Fibroblast of mammary gland (primary cell): ENCODE measurements at regions not wholly inside any gene's neighbourhood (a gene's known extent, or its start where the extent isn't known, plus 50 kb on each side); places are given as distances from the start of the nearest gene placed in this dataset.
"Not testable (repeated sequence)": the region's sequence is repeated elsewhere in the genome, so short reads cannot be mapped to it uniquely, and the experiment has no call there.

ENCODE experiments used
- DNase-seq: peaks from one replicate; pipeline ENCODE4 v3.0.0-alpha.2; 2010; ENCODE audit warnings: low read depth
- H3K4me3 ChIP-seq: 2 replicates; pipeline ENCODE4 v1.5.1; 2011; ENCODE audit warnings: low read depth, mild to moderate bottlenecking, low read length, moderate library complexity; ENCODE audit not compliant: control insufficient read depth
- CTCF ChIP-seq: conservative IDR thresholded peaks from 2 replicates; pipeline ENCODE4 v1.5.1; 2011; ENCODE audit warnings: low read depth, low read length, inconsistent platforms; ENCODE audit not compliant: control insufficient read depth, insufficient read depth

DNA sequence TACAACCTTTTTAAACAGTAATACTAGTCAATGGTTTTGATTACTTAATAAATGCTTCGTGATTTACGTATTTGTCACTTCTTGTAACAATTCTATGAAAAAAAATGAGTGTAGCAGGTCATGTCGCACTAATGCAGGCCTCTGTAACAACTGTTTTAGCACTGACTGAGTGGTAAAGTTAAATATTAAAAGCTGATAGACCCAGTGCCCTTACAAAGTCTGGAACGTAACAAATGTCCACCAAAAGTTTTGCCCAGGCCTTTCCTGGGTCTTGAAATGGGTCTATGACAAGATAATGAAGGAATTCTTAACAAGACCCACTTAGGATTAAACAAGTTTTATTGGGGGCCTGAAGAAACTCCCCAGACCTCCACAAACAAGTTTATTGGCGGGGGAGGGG is 304.6 kb upstream of the DEPDC1 start:
- DNase-seq, result no peak
- no peak overlapping the region for H3K4me3 ChIP-seq
- no peak for TF ChIP-seq CTCF

- no peak for TF ChIP-seq CTCF
- DNase-seq, result no peak
- H3K4me3 ChIP-seq, result no peak overlapping the region
Observed at GRCh38 chr1:68805097-68805641, 308.3 kb upstream of the DEPDC1 start.

- TF ChIP-seq CTCF, result no peak
- no peak overlapping the region for H3K4me3 ChIP-seq
- DNase-seq, result no peak
Observed at GRCh38 chr1:68808351-68808750, 311.5 kb upstream of the DEPDC1 start.

GRCh38 chr1:68811806-68812205 is 314.9 kb upstream of the DEPDC1 start:
- no peak for DNase-seq
- no peak for TF ChIP-seq CTCF
- H3K4me3 ChIP-seq, result no peak overlapping the region

GRCh38 chr1:68812333-68812732 is 315.5 kb upstream of the DEPDC1 start:
- no peak overlapping the region for H3K4me3 ChIP-seq
- no peak for TF ChIP-seq CTCF
- DNase-seq, result no peak

DNA sequence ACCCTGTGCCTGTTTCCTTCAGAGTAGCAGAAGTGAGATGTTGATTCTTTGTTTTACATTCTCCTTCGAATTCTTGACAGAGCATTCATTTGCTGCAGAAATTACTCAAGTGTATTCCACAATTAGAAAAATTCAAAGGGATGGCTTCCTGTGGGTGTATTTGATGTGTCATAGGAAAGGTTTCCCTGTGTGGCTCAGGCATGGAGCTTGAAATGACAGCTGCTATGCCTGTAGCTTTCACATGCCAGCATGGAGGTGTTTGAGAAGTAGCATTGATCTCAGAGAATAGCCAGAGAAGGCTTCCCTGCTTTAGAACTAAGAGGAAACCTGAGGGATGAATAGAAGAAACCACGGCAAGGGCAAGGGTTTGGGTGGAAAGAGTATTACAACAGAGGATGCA is 317.2 kb upstream of the DEPDC1 start:
- DNase-seq, result no peak
- no peak overlapping the region for H3K4me3 ChIP-seq
- TF ChIP-seq CTCF, result no peak

DNA sequence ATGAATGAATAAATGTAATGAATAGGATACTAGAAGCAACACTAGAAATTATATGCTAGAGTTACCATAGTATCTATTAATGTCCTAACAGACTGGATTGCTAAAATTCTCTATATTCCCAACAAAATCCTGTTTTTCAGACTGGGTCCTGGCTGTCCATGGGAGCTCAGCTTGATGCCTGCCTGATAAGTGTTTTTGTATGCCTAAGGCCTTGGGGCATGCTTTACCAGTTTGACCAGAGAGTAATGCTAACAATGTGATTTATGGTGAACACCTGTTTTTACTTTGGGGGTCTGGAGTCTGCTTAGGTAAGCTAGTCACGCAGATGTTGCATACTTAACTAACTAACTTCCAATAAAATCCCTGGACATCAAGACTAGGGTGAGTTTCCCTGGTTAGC is 318.8 kb upstream of the DEPDC1 start:
- TF ChIP-seq CTCF, result no peak
- no peak overlapping the region for H3K4me3 ChIP-seq
- no peak for DNase-seq

- H3K4me3 ChIP-seq, DNase-seq: not testable (repeated sequence)
Observed at GRCh38 chr1:68817505-68818210, 320.8 kb upstream of the DEPDC1 start.
